ENCODE measurements at regions not wholly inside any gene's neighbourhood (a gene's known extent, or its start where the extent isn't known, plus 50 kb on each side); places are given as distances from the start of the nearest gene placed in this dataset.

DNA sequence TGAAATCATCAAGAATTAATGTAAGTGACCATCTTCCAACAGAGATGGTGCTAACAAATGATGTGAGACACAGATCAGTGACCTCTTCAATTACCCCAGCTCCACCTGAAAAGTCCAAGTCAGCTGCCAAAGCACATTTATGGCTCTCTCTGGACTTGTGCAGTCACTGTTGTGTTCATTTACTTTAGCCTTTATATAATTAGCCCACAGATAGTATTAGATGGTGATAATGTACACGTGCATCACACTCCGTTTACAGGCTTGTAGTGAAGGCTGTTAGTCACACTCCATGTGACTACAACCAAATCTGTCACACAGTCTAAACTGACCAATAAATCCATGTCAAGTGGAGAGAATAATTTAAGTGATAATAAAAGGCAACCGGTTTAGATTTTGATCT lies 331.5 kb upstream of the IL12A start:
- no peak for TF ChIP-seq POLR2AphosphoS5 (IDR thresholded peaks at IDR 0.05)
- TF ChIP-seq, protein P1, sequence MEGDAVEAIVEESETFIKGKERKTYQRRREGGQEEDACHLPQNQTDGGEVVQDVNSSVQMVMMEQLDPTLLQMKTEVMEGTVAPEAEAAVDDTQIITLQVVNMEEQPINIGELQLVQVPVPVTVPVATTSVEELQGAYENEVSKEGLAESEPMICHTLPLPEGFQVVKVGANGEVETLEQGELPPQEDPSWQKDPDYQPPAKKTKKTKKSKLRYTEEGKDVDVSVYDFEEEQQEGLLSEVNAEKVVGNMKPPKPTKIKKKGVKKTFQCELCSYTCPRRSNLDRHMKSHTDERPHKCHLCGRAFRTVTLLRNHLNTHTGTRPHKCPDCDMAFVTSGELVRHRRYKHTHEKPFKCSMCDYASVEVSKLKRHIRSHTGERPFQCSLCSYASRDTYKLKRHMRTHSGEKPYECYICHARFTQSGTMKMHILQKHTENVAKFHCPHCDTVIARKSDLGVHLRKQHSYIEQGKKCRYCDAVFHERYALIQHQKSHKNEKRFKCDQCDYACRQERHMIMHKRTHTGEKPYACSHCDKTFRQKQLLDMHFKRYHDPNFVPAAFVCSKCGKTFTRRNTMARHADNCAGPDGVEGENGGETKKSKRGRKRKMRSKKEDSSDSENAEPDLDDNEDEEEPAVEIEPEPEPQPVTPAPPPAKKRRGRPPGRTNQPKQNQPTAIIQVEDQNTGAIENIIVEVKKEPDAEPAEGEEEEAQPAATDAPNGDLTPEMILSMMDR (IDR thresholded peaks at IDR 0.05) = no peak
- TF ChIP-seq EP300 (IDR thresholded peaks at IDR 0.05) = no peak
- TF ChIP-seq POLR2A (IDR thresholded peaks at IDR 0.05) = no peak

Measured in gastroesophageal sphincter (tissue), 3 donors.